ENCODE measurements at regions not wholly inside any gene's neighbourhood (a gene's known extent, or its start where the extent isn't known, plus 50 kb on each side); places are given as distances from the start of the nearest gene placed in this dataset.
"Not testable (repeated sequence)": the region's sequence is repeated elsewhere in the genome, so short reads cannot be mapped to it uniquely, and the experiment has no call there.

DNA sequence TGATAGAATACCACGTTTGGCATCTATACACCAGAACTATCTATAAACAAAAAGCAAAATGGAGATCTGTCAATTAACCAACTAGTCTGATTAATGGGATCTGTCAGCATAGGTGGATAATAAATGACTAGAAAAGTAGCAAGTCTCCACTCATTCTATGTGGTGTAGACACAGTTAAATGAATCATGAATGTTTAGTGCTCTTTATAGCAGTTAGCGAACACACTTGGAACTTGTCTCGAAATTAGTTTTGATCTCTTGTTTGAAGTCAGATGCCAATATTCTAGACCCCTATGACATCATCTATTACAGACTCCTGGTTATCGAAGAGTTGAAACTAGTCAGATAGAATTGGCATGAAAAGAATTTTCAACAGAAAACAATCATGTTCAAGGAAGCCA lies 259.7 kb downstream of the AHR start:
- no peak for DNase-seq (ENCODE audit: low read depth in 3 of 3)

GRCh38 chr7:17558558-17559332 lies 260.3 kb downstream of the AHR start:
- no peak for DNase-seq (ENCODE audit: low read depth in 3 of 3)

DNA sequence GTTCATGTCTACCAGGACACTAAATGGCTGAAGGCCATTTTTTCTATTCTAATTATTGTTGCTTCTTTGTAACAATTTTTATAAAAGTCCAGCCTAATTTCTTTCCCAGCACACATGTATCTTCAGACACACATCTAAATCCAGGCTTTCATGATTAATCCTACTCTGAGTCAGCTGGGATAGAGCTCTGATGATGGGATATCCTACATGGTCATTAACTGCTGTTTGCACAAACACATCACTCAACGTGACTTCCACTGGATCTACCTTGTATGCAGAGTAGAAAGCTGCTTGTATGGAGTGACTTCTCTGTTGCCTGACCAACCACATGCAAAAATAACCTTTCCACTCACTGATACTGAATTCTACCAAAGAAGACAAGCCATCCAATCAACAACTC lies 260.9 kb downstream of the AHR start:
- no peak for DNase-seq (ENCODE audit: low read depth in 3 of 3)

GRCh38 chr7:17560516-17560915 lies 262.1 kb downstream of the AHR start:
- no peak for DNase-seq (ENCODE audit: low read depth in 3 of 3)

- no peak for DNase-seq (ENCODE audit: low read depth in 3 of 3)
Measured at GRCh38 chr7:17560966-17561365, 262.5 kb downstream of the AHR start.

DNA sequence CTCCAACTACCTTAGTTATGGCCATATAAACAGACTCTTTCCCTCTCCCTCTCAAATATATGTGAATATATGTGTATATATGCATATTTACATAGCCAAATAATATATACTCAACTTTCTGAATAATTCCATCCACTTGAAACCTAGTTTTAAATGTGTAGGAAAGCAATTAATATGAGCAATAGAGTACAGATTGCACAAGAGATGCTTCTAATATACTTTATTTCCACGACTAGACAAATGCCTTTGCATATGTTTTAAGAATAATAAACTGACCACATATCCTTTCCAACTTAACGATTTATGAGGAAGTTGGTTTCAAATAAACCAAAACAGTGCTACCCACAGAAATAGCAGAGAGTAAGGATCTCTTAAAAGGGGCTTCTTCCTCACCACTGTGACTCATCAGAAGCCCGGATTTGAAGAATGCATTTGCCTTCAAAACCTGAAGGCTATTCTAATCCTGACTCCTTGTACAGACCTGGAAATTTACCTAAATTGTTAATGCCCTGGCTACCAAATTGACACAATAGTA lies 266.3 kb downstream of the AHR start:
- DNase-seq (ENCODE audit: low read depth in 3 of 3) = no peak

GRCh38 chr7:17580141-17580540 lies 281.7 kb downstream of the AHR start:
- no peak for DNase-seq (ENCODE audit: low read depth in 3 of 3)

GRCh38 chr7:17580856-17581255 lies 282.4 kb downstream of the AHR start:
- no peak for DNase-seq (ENCODE audit: low read depth in 3 of 3)

DNA sequence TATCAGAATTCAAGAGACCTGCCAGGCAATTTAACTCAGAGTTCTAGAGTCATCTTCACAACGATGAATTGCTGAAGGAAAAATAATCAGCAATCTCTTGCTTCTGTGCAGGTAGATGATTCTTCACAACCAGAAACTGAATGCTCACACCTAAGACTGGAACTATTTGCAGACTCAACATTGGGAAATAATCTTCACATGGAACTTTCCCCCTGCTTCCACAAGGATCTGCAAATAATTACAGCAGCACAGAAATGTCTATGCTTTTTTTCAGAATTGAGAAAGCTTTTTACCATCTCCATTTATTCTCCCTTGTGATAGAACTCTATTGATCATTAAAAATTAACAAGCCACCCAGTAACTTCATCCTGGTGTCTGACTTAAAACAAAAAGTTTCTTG lies 282.8 kb downstream of the AHR start:
- DNase-seq (ENCODE audit: low read depth in 3 of 3) = no peak

- not testable (repeated sequence) for DNase-seq (ENCODE audit: low read depth in 3 of 3)
Measured at GRCh38 chr7:17582696-17583095, 284.2 kb downstream of the AHR start.

GRCh38 chr7:17583786-17584185 lies 285.3 kb downstream of the AHR start:
- no peak for DNase-seq (ENCODE audit: low read depth in 3 of 3)

DNA sequence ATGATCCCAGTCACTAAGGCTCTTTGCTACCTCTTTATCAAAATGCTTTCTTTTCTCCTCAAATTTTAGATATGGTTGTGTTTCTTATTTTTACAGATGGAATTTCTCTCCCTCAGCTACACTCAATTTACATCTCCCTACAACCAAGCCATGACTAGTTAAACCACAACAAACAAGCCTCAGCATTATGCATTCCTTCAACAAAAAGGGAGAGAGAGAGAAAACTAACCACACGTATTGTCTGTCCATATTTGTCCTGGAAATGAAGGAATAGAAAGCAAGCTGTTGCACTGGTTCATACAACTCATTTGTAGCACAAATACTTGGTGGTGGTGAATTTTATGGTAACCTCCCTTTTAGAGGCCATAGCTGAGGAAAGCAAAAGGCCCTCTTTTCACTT lies 286.4 kb downstream of the AHR start:
- no peak for DNase-seq (ENCODE audit: low read depth in 3 of 3)

DNA sequence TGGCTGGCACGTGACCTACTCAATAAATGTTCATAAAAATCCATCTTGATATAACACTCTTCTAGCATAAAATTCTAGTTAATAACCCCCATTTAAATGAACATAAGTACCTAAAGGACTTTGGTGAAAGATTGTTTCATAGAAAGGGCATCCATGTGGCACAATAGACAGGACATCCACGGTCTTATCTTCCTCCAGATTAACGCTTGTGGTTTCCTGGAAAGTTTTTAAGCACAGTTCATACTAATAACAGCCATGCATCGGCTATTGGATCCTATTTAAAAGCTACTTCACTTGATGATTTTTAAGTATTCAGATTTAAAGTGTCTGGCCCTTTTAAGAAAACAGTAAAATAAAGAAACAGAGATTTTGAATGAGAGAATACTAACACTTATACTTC lies 288.3 kb downstream of the AHR start:
- DNase-seq (ENCODE audit: low read depth in 3 of 3) = no peak

- DNase-seq (ENCODE audit: low read depth in 3 of 3) = no peak
Measured at GRCh38 chr7:17588730-17589129, 290.3 kb downstream of the AHR start.

- DNase-seq (ENCODE audit: low read depth in 3 of 3) = no peak
Measured at GRCh38 chr7:17589671-17590070, 291.2 kb downstream of the AHR start.

- DNase-seq (ENCODE audit: low read depth in 3 of 3) = no peak
Measured at GRCh38 chr7:17590221-17590620, 291.8 kb downstream of the AHR start.

GRCh38 chr7:17593819-17594419 lies 295.5 kb downstream of the AHR start:
- no peak for DNase-seq (ENCODE audit: low read depth in 3 of 3)

DNA sequence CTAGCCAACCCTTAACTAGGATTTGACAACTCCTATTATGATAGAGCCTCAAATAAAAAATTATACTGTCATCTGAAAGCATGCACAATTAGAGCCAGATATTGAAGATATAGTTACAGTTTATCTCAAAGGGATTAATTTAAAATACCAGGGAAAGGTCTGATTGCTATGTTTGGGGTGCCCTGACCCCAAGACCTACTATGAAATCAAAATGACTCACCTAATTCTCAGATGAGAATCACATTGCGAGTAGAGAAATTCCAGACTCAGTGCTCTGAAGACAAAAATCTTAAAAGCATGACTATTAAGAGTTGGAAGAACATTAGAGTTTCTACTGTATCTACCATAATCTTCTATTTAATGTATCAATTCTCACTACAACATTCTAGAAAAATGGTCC lies 297.1 kb downstream of the AHR start:
- DNase-seq (ENCODE audit: low read depth in 3 of 3) = no peak

GRCh38 chr7:17598305-17598704 lies 299.9 kb downstream of the AHR start:
- DNase-seq (ENCODE audit: low read depth in 3 of 3) = no peak

- no peak for DNase-seq (ENCODE audit: low read depth in 3 of 3)
Measured at GRCh38 chr7:17598846-17599245, 300.4 kb downstream of the AHR start.

DNA sequence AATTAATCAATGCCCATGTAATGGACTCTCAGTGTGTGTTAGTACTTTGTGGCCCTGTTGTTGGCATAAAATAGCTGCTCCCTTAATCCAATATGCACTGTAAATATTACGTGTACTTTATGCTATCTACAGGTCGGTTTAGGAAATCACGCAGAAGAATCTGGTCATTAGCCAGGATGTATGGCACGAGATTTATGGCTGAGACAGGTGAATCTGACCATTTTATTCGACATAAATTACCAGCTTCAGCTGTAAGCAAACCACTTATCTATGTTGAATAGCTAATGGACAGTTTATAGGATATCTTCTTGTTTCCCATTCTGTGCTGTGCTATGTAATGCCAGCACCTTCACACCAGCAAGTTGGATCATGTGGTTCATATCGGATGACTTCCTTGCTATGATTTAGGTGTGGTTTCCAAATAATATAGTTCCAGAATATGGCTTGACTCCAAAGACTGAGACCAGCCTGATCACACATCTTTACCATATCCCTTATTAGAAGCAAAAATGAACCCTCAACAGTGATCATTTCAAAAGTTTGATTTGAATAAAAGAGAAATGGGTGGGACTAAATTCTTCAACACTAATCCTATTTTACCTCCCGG lies 301.4 kb downstream of the AHR start:
- DNase-seq (ENCODE audit: low read depth in 3 of 3) = no peak

DNA sequence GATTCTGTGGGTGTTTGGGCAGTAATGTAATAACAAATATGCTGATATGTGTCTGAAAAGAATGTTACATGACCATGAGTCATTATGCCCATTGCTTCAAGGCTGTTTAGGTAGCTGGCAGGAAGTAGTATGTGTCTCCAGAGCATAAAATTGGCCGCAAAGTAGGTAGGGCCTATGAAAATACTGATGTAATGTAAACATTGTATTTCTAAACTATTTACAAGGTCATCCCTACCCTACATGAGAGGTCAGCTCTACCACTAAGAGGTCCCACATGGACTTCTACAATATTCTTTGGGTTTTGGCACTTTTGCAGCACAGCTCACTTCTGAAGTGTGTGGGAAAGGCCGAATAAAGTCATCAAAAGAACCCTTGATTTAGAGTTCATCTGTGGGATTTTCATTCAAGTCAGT lies 301.9 kb downstream of the AHR start:
- no peak for DNase-seq (ENCODE audit: low read depth in 3 of 3)

DNA sequence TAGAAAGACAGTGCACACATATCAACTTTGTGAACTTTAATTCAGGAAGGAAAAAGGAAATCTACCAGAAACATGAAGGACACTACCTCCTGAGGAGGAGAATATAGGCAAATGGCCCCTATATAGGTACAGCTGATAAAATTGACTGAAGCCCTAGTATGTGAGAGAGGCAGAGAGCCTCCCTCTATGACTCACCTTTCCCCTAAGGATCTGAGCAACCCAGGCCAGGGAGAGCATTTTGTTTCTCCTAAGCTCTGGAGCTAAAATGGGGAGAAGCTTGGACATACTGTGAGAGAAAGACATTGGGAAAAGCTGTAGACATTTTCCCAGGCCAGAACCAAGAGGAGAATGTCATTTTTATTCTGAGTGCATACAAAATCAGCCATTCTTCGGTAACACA lies 303.5 kb downstream of the AHR start:
- DNase-seq (ENCODE audit: low read depth in 3 of 3) = no peak
